GM12878 (cell line): ENCODE measurements at regions not wholly inside any gene's neighbourhood (a gene's known extent, or its start where the extent isn't known, plus 50 kb on each side); places are given as distances from the start of the nearest gene placed in this dataset.

Experiments
- ATAC-seq: fragments of 200-7000 bp; cut with Tn5 transposase; 3 replicates; pipeline ENCODE4 v1.9.1; 2020; ENCODE audit warnings: mild to moderate bottlenecking, moderate library complexity
- BruUV-seq: library from RNA; stranded (reverse); fragments of 400-500 nt; replicated peaks from 2 replicates; lab custom pipeline; 2021; lab: Mats Ljungman, UMichigan
- CTCF ChIA-PET: fragments of 300-600 bp; sonication (Branson Sonifier 250); formaldehyde crosslinking; extraction: SDS; loops from one replicate; lab custom pipeline; 2021; ENCODE audit warnings: inconsistent platforms; lab: Yijun Ruan, JAX
- POLR2A ChIA-PET: fragments of 350-600 bp; formaldehyde crosslinking; extraction: SDS; loops from one replicate; lab custom pipeline; 2021; ENCODE audit warnings: inconsistent platforms; lab: Charles Lee
- RAD21 ChIA-PET: fragments of 300-600 bp; sonication (Branson Sonifier 250); formaldehyde crosslinking; loops from one replicate; lab custom pipeline; 2023; ENCODE audit warnings: antibody characterized with exemption; ENCODE audit not compliant: unreplicated experiment; lab: Charles Lee
- SMC1A ChIA-PET: fragments of 300-600 bp; sonication (Branson Sonifier 250); formaldehyde crosslinking; loops from one replicate; lab custom pipeline; 2023; ENCODE audit not compliant: unreplicated experiment, uncharacterized antibody; lab: Charles Lee
- DNase-seq: peaks from one replicate; pipeline ENCODE4 v3.0.0-alpha.2; 2011; ENCODE audit warnings: low read depth, low spot score
- FAIRE-seq: peaks from 3 replicates; lab custom pipeline; 2011; peaks lifted over from hg19 to GRCh38; lab: Jason Lieb, UNC
- H2AFZ ChIP-seq: 2 replicates; pipeline ENCODE4 v1.6.0; 2011; ENCODE audit warnings: low read depth, low read length, control low read depth; ENCODE audit not compliant: control insufficient read depth
- H3K27ac ChIP-seq: 2 replicates; pipeline ENCODE4 v1.5.1; 2011; ENCODE audit warnings: control low read depth; ENCODE audit not compliant: control insufficient read depth, insufficient read depth
- H3K27me3 ChIP-seq, 2 experiments: replicated peaks in 1 of 2; 2 replicates each; pipeline versions ENCODE4 v1.6.0 to v1.6.1; 2011; ENCODE audit warnings: low read length in 1 of 2; ENCODE audit not compliant: control insufficient read depth in 2 of 2, insufficient read depth in 2 of 2
- H3K36me3 ChIP-seq, 2 experiments: 2 replicates each; pipeline ENCODE4 v1.5.1; 2011; ENCODE audit warnings: low read length in 1 of 2; ENCODE audit not compliant: control insufficient read depth in 2 of 2, insufficient read depth in 2 of 2
- H3K4me1 ChIP-seq: 2 replicates; pipeline ENCODE4 v1.6.1; 2011; ENCODE audit warnings: mild to moderate bottlenecking, low read length, moderate library complexity, mixed read lengths; ENCODE audit not compliant: control insufficient read depth, insufficient read depth
- H3K4me2 ChIP-seq: 2 replicates; pipeline ENCODE4 v1.6.0; 2011; ENCODE audit warnings: control low read depth; ENCODE audit not compliant: control insufficient read depth, insufficient read depth
- H3K4me3 ChIP-seq: fragments of 200-600 bp; sonication (generic); 2 replicates; pipeline ENCODE4 v1.5.1; 2016
- H3K79me2 ChIP-seq: 2 replicates; pipeline ENCODE4 v1.6.0; 2011; ENCODE audit warnings: low read length; ENCODE audit not compliant: control insufficient read depth, insufficient read depth
- H3K9ac ChIP-seq: 2 replicates; pipeline ENCODE4 v1.8.0; 2011; ENCODE audit warnings: low read length, control low read depth, mixed read lengths; ENCODE audit not compliant: control insufficient read depth, insufficient read depth
- H3K9me3 ChIP-seq: replicated peaks from 3 replicates; pipeline ENCODE4 v1.5.1; 2011; ENCODE audit warnings: mild to moderate bottlenecking, low read length; ENCODE audit not compliant: control insufficient read depth, insufficient read depth
- H4K20me1 ChIP-seq: 2 replicates; pipeline ENCODE4 v1.6.0; 2011; ENCODE audit not compliant: control insufficient read depth, insufficient read depth
- BCLAF1 ChIP-seq: fragments of 450-650 bp; IDR thresholded peaks from 2 replicates; pipeline ENCODE4 v1.6.1; 2017; ENCODE audit warnings: antibody characterized with exemption, mild to moderate bottlenecking, moderate library complexity
- BMI1 ChIP-seq: fragments of 450-650 bp; IDR thresholded peaks from 2 replicates; pipeline ENCODE4 v1.6.1; 2016; ENCODE audit warnings: mild to moderate bottlenecking, moderate library complexity, borderline replicate concordance
- CBX5 ChIP-seq: sonication (generic); IDR thresholded peaks from 2 replicates; pipeline ENCODE4 v1.6.1; 2016; ENCODE audit warnings: low read depth, moderate library complexity, mild to moderate bottlenecking, inconsistent platforms
- E4F1 ChIP-seq: fragments of 450-650 bp; IDR thresholded peaks from 2 replicates; pipeline ENCODE4 v1.6.1; 2018; ENCODE audit warnings: borderline replicate concordance, mild to moderate bottlenecking; ENCODE audit not compliant: partially characterized antibody
- HCFC1 ChIP-seq: fragments of 150-350 bp; IDR thresholded peaks from 2 replicates; pipeline ENCODE4 v1.6.1; 2014; ENCODE audit warnings: low read length
- HDGF ChIP-seq: fragments of 450-650 bp; IDR thresholded peaks from 2 replicates; pipeline ENCODE4 v1.6.1; 2016; ENCODE audit warnings: antibody characterized with exemption
- HSF1 ChIP-seq: fragments of 150-350 bp; IDR thresholded peaks from 2 replicates; pipeline ENCODE4 v1.6.1; 2014; ENCODE audit warnings: mild to moderate bottlenecking, low read depth, low read length
- LARP7 ChIP-seq: fragments of 450-650 bp; IDR thresholded peaks from 2 replicates; pipeline ENCODE4 v1.6.1; 2017; ENCODE audit warnings: mild to moderate bottlenecking
- NRF1 ChIP-seq: conservative IDR thresholded peaks from 2 replicates; pipeline ENCODE4 v1.6.1; 2011; ENCODE audit warnings: mild to moderate bottlenecking, low read depth, low read length, improper control_type of control experiment
- SPI1 ChIP-seq: IDR thresholded peaks from 2 replicates; pipeline ENCODE4 v1.6.1; 2011; ENCODE audit warnings: low read depth, mild to moderate bottlenecking, low read length, moderate library complexity, borderline replicate concordance; ENCODE audit not compliant: insufficient read depth
- YBX1 ChIP-seq: fragments of 450-650 bp; IDR thresholded peaks from 2 replicates; pipeline ENCODE4 v1.6.1; 2016; ENCODE audit warnings: antibody characterized with exemption
- ZBED1 ChIP-seq: IDR thresholded peaks from 2 replicates; pipeline ENCODE4 v1.6.1; 2016; ENCODE audit warnings: borderline replicate concordance
- WGBS: methylation state at CpG from one replicate; pipeline ENCODE4 v1.1.6; 2016; ENCODE audit warnings: low lambda C conversion rate; ENCODE audit not compliant: insufficient replicate concordance, insufficient coverage; ENCODE audit errors: missing lambda C conversion rate; 5-methylcytosine and 5-hydroxymethylcytosine counted together
- in situ Hi-C: fragments of 300-500 bp; cut with MboI; formaldehyde crosslinking; loops from 9 replicates; pipeline ENCODE4 v1.14.3; 2018; ENCODE audit warnings: mixed read lengths
- intact Hi-C: fragments of 100-400 bp; cut with micrococcal nuclease; formaldehyde crosslinking; loops from one replicate; pipeline ENCODE4 v1.14.2; 2022; ENCODE audit not compliant: unreplicated experiment
- TF ChIP-seq, protein P1 (sequence below): IDR thresholded peaks from 2 replicates; pipeline ENCODE4 v1.6.1; 2011; ENCODE audit warnings: low read depth, low read length, improper control_type of control experiment, borderline replicate concordance

GRCh38 chr10:78964274-78964951 lies 104.4 kb upstream of the ZMIZ1 start (continued):
- TF ChIP-seq E4F1 = no peak

DNA sequence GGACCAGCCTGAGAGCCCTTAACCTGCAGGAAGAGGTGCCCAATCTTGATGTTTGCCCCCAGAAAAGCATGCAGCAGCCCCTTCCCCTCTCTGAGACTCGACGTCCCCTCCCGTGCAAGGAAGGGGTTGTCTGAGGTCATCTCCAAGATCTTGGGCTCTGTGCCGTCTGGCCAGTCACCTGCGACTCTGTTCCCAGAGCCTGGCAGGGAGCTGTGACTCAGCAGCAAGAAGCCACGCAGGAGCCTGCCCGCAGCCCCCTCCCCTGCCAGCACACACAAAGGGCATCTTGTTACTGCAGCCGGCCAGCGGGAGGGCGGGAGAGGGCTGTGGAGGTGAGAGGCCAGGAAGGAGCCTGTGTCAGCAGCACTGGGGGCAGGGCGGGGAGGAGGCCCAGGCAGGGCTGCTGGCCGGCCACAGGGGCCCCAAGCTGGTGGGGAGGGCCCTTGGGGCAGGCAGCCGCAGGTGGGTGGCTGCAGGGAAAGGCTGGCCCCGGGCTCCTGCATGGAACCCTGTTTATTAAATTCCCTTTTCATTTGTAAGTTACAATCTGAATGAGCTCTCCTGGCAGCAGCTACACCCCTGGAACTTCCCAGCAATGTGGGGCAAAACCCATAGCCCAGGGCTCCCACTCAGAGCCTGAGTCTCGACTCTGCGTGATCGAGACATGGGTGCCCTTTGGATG lies 103.7 kb upstream of the ZMIZ1 start:
- no peak for DNase-seq
- ChIA-PET RAD21 (no interaction called here), POLR2A (no interaction called here), SMC1A (no interaction called here), CTCF (no interaction called here)
- Histone ChIP-seq H4K20me1 (no peaks in the 10 kb centered on the region), H3K27ac (no peak overlapping the region), H3K36me3 (no peaks in the 10 kb centered on the region), H3K4me3 (no peak overlapping the region), H3K79me2 (no peaks in the 10 kb centered on the region), H3K27me3 (peaks cover 2 to 5% of the 10 kb centered on the region in 2 experiments; a peak in 2 of 4 replicates), H2AFZ (no peak overlapping the region), H3K9ac (no peak overlapping the region), H3K9me3 (no peaks in the 10 kb centered on the region), H3K4me2 (no peak overlapping the region), H3K4me1 (no peaks in the 10 kb centered on the region)
- 23% methylated on average over 17 of the region's 17 CpGs for WGBS
- in situ Hi-C loops (no loop called here), intact Hi-C loops (no loop called here)
- no TSS peak for BruUV-seq
- ATAC-seq = peak; percentile 35; the same call in 1 of the 3 replicates
- no peak for FAIRE-seq
- TF ChIP-seq NRF1 (no peak), LARP7 (no peak), SPI1 (no peak), BCLAF1 (no peak), YBX1 (no peak), HDGF (no peak), BMI1 (no peak), HCFC1 (no peak), ZBED1 (no peak), CBX5 (no peak), HSF1 (no peak)
- TF ChIP-seq, protein P1, sequence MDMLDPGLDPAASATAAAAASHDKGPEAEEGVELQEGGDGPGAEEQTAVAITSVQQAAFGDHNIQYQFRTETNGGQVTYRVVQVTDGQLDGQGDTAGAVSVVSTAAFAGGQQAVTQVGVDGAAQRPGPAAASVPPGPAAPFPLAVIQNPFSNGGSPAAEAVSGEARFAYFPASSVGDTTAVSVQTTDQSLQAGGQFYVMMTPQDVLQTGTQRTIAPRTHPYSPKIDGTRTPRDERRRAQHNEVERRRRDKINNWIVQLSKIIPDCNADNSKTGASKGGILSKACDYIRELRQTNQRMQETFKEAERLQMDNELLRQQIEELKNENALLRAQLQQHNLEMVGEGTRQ = no peak
